ENCODE measurements at regions not wholly inside any gene's neighbourhood (a gene's known extent, or its start where the extent isn't known, plus 50 kb on each side); places are given as distances from the start of the nearest gene placed in this dataset.

- DNase-seq (ENCODE audit: low spot score), result no peak
Measured at GRCh38 chr4:176507845-176508533, 188.2 kb downstream of the SPCS3 start.

- no peak for DNase-seq (ENCODE audit: low spot score)
Measured at GRCh38 chr4:176508780-176509331, 189.1 kb downstream of the SPCS3 start.

GRCh38 chr4:176525576-176525975, 205.8 kb downstream of the SPCS3 start:
- DNase-seq (ENCODE audit: low spot score), result no peak

GRCh38 chr4:176526704-176527103, 206.9 kb downstream of the SPCS3 start:
- no peak for DNase-seq (ENCODE audit: low spot score)

GRCh38 chr4:176529574-176529973, 209.8 kb downstream of the SPCS3 start:
- DNase-seq (ENCODE audit: low spot score), result no peak

GRCh38 chr4:176533159-176533558, 213.4 kb downstream of the SPCS3 start:
- no peak for DNase-seq (ENCODE audit: low spot score)

- DNase-seq (ENCODE audit: low spot score), result no peak
Measured at GRCh38 chr4:176534566-176534965, 214.8 kb downstream of the SPCS3 start.

- no peak for DNase-seq (ENCODE audit: low spot score)
Measured at GRCh38 chr4:176538217-176538925, 218.6 kb downstream of the SPCS3 start.

GRCh38 chr4:176539091-176539784, 219.5 kb downstream of the SPCS3 start:
- no peak for DNase-seq (ENCODE audit: low spot score)

GRCh38 chr4:176539785-176540175, 220.0 kb downstream of the SPCS3 start:
- DNase-seq (ENCODE audit: low spot score), result peak; percentile 43

GRCh38 chr4:176540814-176541213, 221.0 kb downstream of the SPCS3 start:
- DNase-seq (ENCODE audit: low spot score), result no peak

GRCh38 chr4:176545872-176546271, 226.1 kb downstream of the SPCS3 start:
- DNase-seq (ENCODE audit: low spot score), result no peak

GRCh38 chr4:176546975-176547374, 227.2 kb downstream of the SPCS3 start:
- no peak for DNase-seq (ENCODE audit: low spot score)

GRCh38 chr4:176548571-176548970, 228.8 kb downstream of the SPCS3 start:
- DNase-seq (ENCODE audit: low spot score), result no peak

GRCh38 chr4:176549161-176549865, 229.5 kb downstream of the SPCS3 start:
- no peak for DNase-seq (ENCODE audit: low spot score)

- DNase-seq (ENCODE audit: low spot score), result no peak
Measured at GRCh38 chr4:176558661-176559060, 234.1 kb downstream of the VEGFC start.

GRCh38 chr4:176561368-176561767, 231.4 kb downstream of the VEGFC start:
- no peak for DNase-seq (ENCODE audit: low spot score)

GRCh38 chr4:176563591-176563990, 229.1 kb downstream of the VEGFC start:
- DNase-seq (ENCODE audit: low spot score), result peak; percentile 54

- no peak for DNase-seq (ENCODE audit: low spot score)
Measured at GRCh38 chr4:176565049-176565448, 227.7 kb downstream of the VEGFC start.

GRCh38 chr4:176566769-176567168, 226.0 kb downstream of the VEGFC start:
- DNase-seq (ENCODE audit: low spot score), result no peak

GRCh38 chr4:176568238-176568637, 224.5 kb downstream of the VEGFC start:
- no peak for DNase-seq (ENCODE audit: low spot score)

- DNase-seq (ENCODE audit: low spot score), result no peak
Measured at GRCh38 chr4:176569301-176569700, 223.4 kb downstream of the VEGFC start.
